AG09309 (cell line): ENCODE measurements at regions not wholly inside any gene's neighbourhood (a gene's known extent, or its start where the extent isn't known, plus 50 kb on each side); places are given as distances from the start of the nearest gene placed in this dataset.
"Not testable (repeated sequence)": the region's sequence is repeated elsewhere in the genome, so short reads cannot be mapped to it uniquely, and the experiment has no call there.

ENCODE experiments used
- DNase-seq: peaks from one replicate; pipeline ENCODE4 v3.0.0-alpha.2; 2010; ENCODE audit warnings: low read depth
- H3K4me3 ChIP-seq: 2 replicates; pipeline ENCODE4 v1.5.1; 2011; ENCODE audit warnings: mild to moderate bottlenecking, low read depth, low read length, moderate library complexity; ENCODE audit not compliant: control insufficient read depth
- TF ChIP-seq, protein P1 (sequence below): IDR thresholded peaks from 2 replicates; pipeline ENCODE4 v1.5.1; 2011; ENCODE audit warnings: mild to moderate bottlenecking, low read depth, low read length, inconsistent platforms; ENCODE audit not compliant: insufficient read depth, control insufficient read depth; ENCODE audit errors: missing control alignments

DNA sequence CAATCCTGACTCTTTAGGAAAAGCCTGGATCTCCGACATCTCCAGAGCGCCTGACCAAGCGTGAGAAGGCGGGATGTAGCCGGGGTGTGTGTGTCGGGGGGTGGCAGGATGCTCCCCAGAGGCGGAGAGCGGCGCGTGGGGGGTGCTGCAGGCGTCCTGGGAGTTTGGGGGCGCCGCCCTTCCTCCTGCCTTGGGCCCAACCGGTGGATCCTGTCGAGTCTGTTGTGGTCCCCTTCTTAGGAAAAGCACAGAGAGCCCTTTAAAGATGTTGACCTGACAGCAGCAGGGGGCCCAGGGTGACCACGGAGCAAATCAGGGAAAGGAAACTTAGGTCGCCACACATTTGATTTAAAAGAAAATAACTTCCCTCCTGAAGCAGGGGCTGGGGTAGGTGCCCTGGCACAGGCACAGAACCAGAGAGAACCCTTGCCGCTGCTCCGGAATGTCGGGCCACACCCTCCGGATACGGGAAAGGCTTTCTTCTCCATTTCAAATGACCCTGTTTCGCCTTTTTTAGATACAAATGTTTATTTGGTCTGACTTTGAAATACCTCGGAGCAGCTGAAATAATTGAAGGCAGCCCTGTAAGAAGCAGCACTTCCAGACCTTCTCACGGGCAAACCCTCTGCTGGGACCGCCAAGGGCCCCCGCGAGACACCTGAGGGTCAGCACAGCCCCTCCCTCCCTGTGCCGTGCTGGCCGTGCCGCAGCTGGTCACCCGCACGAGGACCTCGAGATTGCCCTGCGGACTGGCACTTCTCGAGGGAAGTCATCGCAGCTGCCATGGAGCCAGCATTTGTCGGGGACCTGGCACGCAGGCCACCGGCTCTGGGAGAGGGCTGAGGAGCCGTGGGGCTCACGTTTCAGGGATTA, 102.9 kb upstream of the KLF13 start:
- peak overlapping the region; percentile 1 for H3K4me3 ChIP-seq
- TF ChIP-seq, protein P1, sequence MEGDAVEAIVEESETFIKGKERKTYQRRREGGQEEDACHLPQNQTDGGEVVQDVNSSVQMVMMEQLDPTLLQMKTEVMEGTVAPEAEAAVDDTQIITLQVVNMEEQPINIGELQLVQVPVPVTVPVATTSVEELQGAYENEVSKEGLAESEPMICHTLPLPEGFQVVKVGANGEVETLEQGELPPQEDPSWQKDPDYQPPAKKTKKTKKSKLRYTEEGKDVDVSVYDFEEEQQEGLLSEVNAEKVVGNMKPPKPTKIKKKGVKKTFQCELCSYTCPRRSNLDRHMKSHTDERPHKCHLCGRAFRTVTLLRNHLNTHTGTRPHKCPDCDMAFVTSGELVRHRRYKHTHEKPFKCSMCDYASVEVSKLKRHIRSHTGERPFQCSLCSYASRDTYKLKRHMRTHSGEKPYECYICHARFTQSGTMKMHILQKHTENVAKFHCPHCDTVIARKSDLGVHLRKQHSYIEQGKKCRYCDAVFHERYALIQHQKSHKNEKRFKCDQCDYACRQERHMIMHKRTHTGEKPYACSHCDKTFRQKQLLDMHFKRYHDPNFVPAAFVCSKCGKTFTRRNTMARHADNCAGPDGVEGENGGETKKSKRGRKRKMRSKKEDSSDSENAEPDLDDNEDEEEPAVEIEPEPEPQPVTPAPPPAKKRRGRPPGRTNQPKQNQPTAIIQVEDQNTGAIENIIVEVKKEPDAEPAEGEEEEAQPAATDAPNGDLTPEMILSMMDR, result no peak

DNA sequence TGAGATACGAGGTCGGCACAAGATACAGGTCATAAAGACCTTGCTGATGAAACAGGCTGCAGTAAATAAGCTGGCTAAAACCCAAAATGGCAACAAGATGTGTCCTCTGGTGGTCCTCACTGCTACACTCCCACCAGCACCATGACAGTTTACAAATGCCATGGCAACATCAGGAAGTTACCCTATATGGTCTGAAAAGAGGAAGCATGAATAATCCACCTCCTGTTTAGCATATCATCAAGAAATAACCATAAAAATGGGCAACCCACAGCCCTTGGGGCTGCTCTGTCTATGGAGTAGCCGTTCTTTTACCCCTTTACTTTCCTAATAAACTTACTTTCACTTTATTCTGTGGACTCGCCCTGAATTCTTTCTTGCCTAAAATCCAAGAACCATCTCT, 102.0 kb upstream of the KLF13 start:
- H3K4me3 ChIP-seq, DNase-seq: not testable (repeated sequence)

More for the DNA sequence above, 102.9 kb upstream of the KLF13 start:
- no peak for DNase-seq

DNA sequence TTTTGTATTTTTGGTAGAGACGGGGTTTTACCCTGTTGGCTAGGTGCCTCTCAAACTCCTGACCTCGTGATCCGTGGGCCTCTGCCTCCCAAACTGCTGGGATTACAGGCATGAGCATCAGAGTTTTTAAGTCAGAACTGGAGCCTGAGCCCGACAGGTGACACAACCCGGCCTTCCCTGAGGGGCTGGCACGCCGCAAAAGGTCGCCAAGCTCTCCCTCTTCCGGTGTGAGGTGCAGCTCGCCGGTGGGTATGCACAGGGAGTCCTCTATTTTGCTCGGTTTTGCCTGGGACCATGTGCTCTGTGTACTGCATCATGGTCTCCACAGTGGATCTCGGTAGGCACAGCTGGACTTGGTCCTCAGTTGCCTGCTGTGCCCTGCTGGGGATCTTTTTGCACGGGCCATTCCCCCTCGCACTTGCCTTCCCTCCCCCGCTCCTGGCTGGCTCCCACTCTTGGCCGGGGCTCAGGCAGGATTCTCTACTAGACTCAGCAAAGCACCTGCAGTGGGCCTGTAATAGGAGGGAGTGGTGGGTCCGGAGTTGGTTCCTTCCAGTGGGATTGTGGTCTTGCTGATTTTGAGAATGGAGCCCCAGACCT, 101.2 kb upstream of the KLF13 start:
- no peak overlapping the region for H3K4me3 ChIP-seq
- TF ChIP-seq, protein P1, result no peak
- no peak for DNase-seq

DNA sequence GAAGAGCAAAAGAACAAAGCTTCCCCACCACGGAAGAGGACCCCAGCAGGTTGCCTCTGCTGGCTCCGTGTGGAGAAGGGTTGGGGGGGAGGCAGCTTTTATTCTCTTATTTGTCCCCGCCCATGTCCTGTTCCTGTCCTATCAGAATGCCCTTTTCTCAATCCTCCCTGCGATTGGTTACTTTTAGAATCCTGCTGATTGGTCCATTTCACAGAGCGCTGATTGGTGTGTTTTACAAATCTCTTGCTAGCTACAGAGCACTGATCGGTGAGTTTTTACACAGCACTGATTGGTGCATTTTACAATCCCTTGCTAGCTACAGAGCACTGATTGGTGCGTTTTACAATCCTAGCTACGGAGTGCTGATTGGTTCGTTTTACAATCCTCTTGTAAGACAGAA, 100.6 kb upstream of the KLF13 start:
- TF ChIP-seq, protein P1, result no peak
- no peak overlapping the region for H3K4me3 ChIP-seq
- no peak for DNase-seq

DNA sequence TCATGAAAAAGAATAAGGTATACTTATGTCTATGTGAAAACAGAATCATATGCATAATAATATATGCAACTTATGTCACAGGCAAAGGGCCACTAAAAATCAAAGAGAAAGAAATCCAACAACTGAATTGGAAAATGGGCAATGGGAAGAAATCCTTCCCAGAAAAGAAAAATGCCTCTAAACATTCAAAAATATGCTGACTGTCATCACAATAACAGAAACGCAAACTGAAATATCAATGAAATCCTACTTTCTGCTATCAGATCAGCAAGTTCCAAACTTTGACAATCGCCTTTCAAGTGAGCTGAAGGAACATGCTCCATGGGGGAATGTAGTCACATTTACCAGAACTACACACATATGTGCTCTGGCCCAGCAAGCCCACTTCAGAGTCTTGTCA, 99.4 kb upstream of the KLF13 start:
- DNase-seq, result no peak
- H3K4me3 ChIP-seq, result no peak overlapping the region
- TF ChIP-seq, protein P1, result no peak

DNA sequence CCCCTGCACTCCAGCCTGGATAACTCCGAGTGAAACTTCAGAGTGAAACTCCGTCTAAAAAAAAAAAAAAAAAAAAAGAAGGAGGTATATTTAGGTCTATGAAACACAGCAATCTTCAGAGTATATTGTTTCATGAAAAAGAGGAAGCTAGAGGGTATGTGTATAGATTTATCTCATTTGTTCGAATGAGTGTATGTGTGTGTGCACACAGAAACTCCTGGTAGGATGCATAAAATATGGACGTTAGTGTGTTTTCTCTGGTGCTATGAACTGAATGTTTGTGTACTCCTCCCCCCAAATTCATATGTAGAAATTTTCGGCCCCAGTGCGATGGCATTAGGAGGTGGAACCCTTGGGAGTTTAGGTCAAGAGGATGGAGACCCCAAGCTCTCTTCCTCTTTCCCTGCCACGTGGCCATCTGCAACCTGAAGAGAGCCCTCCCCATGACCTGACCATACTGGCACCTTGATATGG, 98.6 kb upstream of the KLF13 start:
- no peak overlapping the region for H3K4me3 ChIP-seq
- TF ChIP-seq, protein P1, result no peak
- no peak for DNase-seq
